Ureter (tissue), 1 donor: ENCODE measurements at regions not wholly inside any gene's neighbourhood (a gene's known extent, or its start where the extent isn't known, plus 50 kb on each side); places are given as distances from the start of the nearest gene placed in this dataset.
"Not testable (repeated sequence)": the region's sequence is repeated elsewhere in the genome, so short reads cannot be mapped to it uniquely, and the experiment has no call there.

ENCODE experiments used
- DNase-seq: peaks from one replicate; pipeline ENCODE4 v3.0.0-alpha.2; 2020; ENCODE audit warnings: low spot score
- donor health status: DM: yes; HTN: yes; CAD: no.

DNA sequence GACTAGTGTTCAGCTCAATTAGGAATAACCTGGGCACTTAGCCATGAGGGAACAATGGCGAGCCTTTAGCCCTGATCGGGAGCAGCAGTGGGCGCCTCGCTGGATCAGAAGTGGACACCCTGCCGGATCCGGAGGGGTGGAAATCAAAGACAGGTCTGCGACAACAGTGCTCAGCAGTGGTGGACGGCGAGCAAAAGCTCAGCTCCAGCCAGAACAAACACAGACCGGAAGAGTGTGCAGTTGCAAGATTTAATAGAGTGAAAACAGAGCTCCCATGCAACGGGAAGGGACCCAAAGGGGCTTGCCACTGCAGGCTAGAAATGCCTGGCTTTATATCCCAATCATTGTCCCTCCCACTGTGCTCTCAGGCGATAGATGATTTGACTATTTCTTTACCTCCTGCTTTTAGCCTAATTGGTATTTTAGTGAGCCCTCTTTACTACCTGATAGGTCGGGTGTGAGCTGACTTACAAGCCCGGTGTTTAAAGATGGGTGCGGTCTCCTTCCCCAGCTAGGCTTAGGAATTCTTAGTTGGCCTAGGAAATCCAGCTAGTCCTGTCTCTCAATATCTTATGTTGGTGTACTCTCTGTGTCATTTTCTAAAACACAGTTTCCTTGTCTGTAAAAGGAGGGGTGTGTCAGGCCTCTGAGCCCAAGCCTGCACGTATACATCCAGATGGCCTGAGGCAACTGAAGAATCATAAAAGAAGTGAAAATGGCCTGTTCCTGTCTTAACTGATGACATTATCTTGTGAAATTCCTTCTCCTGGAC is 1258.8 kb upstream of the TENM4 start:
- not testable (repeated sequence) for DNase-seq

- no peak for DNase-seq
These were observed 1257.8 kb upstream of the TENM4 start for GRCh38 chr11:80698637-80699036.

GRCh38 chr11:80694385-80694784 is 1253.6 kb upstream of the TENM4 start:
- DNase-seq, result no peak

DNA sequence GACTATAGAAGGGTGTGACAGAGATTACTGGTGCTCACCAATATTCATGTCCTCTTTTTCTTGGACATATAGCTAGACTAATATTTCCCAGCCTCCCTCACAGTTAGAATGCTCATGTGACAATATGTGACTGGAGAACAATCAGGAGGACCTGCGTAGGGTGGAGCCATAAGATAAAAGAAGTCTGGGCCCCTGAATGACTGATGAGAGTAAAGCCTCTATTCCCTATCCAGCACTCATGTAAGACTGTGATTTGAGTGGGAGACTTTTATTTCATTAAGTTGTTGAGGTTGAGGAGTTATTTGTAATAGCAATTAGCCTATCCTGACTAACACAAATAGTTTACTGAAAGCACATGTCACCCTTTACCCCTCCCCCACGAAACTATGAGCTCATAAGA is 1247.1 kb upstream of the TENM4 start:
- DNase-seq, result no peak

GRCh38 chr11:80686889-80687288 is 1246.1 kb upstream of the TENM4 start:
- DNase-seq, result no peak

GRCh38 chr11:80673566-80673965 is 1232.7 kb upstream of the TENM4 start:
- no peak for DNase-seq

- no peak for DNase-seq
These were observed 1228.8 kb upstream of the TENM4 start for GRCh38 chr11:80669620-80670019.

DNA sequence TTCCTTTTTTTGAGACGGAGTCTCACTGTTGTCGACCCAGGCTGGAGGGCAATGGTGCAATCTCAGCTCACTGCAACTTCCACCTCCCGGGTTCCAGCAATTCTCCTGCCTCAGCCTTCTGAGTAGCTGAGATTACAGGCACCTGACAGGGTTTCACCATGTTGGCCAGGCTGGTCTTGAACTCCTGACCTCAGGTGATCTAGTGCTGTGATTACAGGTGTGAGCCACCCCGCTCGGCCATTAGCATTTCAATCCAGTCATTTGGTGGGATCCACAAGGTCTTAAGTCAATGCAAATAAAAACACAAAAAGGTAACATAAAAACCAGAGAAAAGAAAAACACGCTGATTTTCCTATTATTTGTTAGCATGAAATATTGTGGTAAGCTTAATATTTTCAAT is 1227.2 kb upstream of the TENM4 start:
- no peak for DNase-seq

DNA sequence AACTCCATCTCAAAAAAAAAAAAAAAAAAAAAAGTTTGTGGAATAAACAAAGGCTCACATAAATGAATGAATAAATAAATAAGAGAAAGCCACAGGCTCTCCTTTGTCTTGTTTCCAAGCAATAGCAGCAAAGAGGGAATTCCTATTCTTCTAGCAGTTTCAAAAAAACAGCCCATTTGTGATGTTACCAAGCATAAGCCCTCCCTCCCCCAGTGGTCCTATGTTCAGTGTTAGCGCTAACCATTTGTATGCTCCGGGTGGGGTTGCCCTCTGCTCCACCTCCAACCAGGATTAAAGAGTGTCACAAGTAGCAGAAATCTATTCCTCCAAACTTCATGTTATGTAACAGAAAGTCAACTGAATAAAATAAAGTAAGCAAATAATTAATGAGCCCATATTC is 1215.0 kb upstream of the TENM4 start:
- DNase-seq, result no peak

- no peak for DNase-seq
These were observed 1210.1 kb upstream of the TENM4 start for GRCh38 chr11:80650966-80651365.

DNA sequence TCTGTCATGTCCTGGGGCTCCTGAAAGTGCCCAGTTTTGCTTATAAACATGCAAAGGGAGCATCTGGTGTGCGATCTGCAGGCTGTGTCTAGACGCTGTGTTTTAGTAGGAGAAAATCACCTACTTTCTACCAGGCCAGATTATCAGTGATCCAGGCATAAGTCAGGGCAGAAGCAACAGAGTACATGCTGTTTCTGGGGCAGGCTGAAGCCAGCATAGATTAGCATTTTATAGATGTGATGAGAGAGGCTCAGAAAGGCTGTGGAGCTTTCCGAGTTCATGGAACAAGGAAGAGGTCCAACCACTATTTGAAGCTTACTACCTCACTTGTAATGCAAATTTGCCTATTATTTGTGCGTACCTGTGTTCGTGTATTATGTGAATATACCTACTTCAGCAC is 1208.4 kb upstream of the TENM4 start:
- no peak for DNase-seq

DNA sequence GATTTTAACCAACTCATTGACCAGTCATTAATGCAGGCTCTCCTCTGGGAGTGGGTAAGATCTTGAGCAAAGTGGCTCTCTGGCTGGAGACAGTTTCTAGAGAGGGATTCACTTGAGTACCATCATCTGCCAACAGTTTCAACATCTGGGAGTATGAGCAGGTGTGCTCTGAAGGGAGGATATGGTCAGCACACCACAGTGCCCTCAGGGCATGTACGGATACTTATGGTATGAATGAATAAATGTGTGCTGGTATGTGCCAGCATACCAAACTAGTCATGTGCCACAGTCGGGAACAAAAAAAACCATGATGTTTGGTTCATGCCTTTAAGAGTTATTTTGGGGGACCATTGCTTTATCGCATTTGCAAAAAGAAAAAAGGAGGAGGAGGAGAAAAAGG is 1197.5 kb upstream of the TENM4 start:
- DNase-seq, result no peak

DNA sequence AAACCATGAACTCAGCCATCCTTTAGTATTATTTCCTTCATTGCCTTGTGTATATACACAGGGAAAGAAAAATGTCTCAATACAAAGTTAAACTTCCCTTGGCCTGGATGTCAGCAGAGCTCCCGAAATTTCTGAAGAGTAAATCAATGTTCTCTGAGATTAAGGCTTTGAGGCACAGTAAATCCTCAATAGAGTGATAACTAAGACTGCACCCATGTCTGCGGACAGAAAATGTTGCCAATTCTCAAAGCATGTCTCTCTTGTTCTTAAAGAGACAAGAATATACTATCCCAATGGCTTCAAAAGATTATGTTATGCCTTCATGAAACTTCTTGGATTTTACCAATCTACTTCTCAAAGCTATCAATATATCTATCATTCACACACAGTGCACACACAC is 1196.7 kb upstream of the TENM4 start:
- DNase-seq, result no peak

DNA sequence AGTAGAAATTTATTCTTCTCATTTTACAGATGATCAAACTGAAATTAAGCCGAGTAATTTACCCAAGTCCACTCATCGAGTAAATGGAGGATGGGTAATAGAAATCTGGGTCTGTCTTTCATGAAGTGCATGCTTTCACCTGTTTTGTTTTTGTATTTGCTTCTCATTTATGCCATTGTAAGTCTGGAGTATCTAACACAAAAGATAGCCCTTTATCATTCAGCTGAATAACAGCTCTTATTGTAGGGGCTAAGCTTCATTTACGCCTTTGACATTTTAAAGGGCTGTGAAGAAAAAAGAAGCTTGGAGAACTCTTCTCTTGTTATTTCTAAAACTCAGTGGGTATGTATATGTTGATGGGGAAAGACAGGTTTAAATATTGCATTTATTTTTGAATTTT is 1196.2 kb upstream of the TENM4 start:
- DNase-seq, result no peak

GRCh38 chr11:80635178-80635577 is 1194.3 kb upstream of the TENM4 start:
- no peak for DNase-seq

DNA sequence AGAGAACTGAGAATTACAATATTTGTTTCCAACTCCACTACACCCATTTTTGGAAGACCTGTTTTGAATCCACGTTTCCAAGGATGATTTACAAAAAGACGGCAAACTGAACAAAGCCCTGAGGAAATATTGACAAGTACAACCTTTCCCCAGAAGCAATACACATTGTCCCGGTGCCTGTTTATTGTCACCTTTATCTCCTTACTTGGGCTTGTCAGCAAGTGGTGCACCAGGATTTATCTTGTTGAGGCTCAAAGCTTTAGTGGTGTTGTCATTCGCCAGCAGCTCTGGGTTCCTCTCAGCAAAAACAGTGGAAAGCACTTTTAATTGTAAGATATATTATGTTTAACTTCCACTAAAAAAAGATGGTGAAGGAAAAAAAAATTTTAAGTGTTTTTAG is 1191.9 kb upstream of the TENM4 start:
- DNase-seq, result no peak

DNA sequence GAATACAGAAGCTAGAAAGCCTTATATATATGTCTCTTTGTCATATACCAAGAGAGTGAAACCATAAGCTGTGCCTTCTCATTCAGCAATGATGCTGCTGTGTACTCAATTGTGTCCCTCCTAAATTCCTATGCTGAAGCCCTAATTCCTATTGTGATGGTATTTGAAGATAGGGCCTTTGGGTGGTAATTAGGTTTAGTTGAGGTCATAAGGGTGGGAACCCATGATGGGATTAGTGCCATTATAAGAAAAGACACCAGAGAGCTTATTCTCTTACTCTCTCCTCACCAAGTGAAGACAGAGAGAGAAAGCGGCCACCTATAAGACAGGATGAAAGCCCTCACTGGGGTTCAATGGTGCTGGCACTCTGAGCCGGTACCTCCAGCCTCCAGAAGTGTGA is 1191.3 kb upstream of the TENM4 start:
- no peak for DNase-seq

DNA sequence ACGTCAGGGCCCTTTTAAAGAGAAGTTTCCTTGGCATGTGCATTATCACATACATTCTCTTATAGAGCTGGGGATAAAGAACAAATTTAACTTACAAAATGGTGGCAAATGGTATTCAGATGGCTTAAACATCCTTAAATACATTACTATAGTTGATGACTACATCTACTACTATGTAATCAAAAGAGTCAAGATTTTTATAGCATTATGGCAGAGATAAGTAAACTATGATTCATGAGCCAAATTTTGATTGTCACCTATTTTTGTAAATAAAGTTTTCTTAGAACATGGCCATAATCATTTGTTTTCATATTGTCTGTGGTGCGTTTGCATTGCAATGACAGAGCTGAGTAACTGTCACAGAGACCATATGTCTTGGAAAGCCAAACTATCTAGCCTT is 1188.6 kb upstream of the TENM4 start:
- no peak for DNase-seq

DNA sequence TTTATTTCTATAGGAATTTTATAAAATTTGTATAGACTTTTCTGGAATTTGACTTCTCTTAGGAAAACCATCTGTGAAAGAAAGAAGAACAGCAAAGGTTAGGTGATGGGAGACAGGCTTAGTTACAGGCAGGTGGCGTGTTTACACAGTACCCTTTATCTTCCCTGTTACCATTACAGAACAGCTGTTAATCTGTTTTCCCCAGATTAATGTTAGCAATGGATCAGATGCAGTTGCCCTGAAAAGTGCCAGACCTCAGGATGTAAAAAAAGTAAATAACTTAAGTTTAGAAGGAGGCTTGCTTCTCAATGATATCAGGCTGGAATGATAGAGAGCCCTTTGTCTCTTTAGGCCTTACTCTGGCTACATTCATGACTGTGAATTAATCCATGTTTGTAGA is 1186.5 kb upstream of the TENM4 start:
- no peak for DNase-seq

GRCh38 chr11:80626721-80627120 is 1185.9 kb upstream of the TENM4 start:
- no peak for DNase-seq

GRCh38 chr11:80625563-80625962 is 1184.7 kb upstream of the TENM4 start:
- no peak for DNase-seq

DNA sequence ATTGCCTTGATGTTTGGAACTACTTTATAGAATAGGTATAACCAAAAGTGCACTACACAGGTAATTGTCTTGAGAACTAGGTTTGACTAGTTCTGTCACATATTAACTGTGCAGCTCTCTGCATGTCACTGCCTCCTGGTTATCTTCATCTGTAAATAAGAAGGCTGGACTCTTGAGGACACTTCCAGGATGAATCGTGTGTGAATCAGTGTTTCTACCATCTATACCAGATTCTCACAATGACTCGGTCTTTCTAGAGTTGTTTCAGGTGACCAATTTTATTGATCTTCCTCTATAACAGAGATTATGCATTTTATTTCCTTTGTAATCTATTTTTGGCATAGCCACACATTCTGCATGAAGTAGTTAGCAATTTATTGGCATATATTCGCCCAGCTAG is 1181.0 kb upstream of the TENM4 start:
- no peak for DNase-seq

GRCh38 chr11:80620867-80621266 is 1180.0 kb upstream of the TENM4 start:
- DNase-seq, result no peak

- no peak for DNase-seq
These were observed 1176.3 kb upstream of the TENM4 start for GRCh38 chr11:80617156-80617555.
